Left ventricle myocardium inferior (tissue), 1 donor: ENCODE measurements at regions not wholly inside any gene's neighbourhood (a gene's known extent, or its start where the extent isn't known, plus 50 kb on each side); places are given as distances from the start of the nearest gene placed in this dataset.

ENCODE experiments used
- DNase-seq: peaks from one replicate; pipeline ENCODE4 v3.0.0-alpha.2; 2020
- H3K27ac ChIP-seq: fragments of 200-600 bp; replicated peaks from 2 replicates; pipeline ENCODE4 v1.8.0; 2021
- H3K27me3 ChIP-seq: fragments of 200-600 bp; 2 replicates; pipeline ENCODE4 v1.8.0; 2021; ENCODE audit warnings: low read depth
- H3K36me3 ChIP-seq: fragments of 200-600 bp; 2 replicates; pipeline ENCODE4 v1.8.0; 2021
- H3K4me1 ChIP-seq: fragments of 200-600 bp; 2 replicates; pipeline ENCODE4 v1.8.0; 2021
- H3K4me3 ChIP-seq: fragments of 200-600 bp; 2 replicates; pipeline ENCODE4 v1.8.0; 2021; ENCODE audit warnings: mild to moderate bottlenecking, moderate library complexity
- H3K9me3 ChIP-seq: fragments of 200-600 bp; replicated peaks from 2 replicates; pipeline ENCODE4 v1.8.0; 2021
- CTCF ChIP-seq: fragments of 200-600 bp; IDR thresholded peaks from 2 replicates; pipeline ENCODE4 v1.8.0; 2021; ENCODE audit warnings: antibody characterized with exemption, mild to moderate bottlenecking, borderline replicate concordance
- intact Hi-C: fragments of 100-400 bp; cut with micrococcal nuclease; formaldehyde crosslinking; loops from one replicate; pipeline ENCODE4 v1.11.0; 2022
- donor health status: DM: no; HTN: yes; CAD: no; lungs with severe emphysema.

- no peaks in the 10 kb centered on the region for H3K27me3 ChIP-seq
- intact Hi-C loops = no loop called here
Measured at GRCh38 chr13:72650051-72650700, 77.3 kb downstream of the MZT1 start.

GRCh38 chr13:72648513-72649065 lies 78.8 kb downstream of the MZT1 start:
- no peak overlapping the region for H3K27ac ChIP-seq
- intact Hi-C loops = no loop called here
- no peak for TF ChIP-seq CTCF
- no peaks in the 10 kb centered on the region for H3K36me3 ChIP-seq
- no peaks in the 10 kb centered on the region for H3K9me3 ChIP-seq
- H3K4me3 ChIP-seq = no peak overlapping the region
- H3K4me1 ChIP-seq = no peaks in the 10 kb centered on the region
- DNase-seq = no peak
- H3K27me3 ChIP-seq = no peaks in the 10 kb centered on the region

More at GRCh38 chr13:72650051-72650700, 77.3 kb downstream of the MZT1 start:
- H3K4me1 ChIP-seq = no peaks in the 10 kb centered on the region
- no peak for DNase-seq
- no peak overlapping the region for H3K4me3 ChIP-seq
- no peak overlapping the region for H3K27ac ChIP-seq
- no peaks in the 10 kb centered on the region for H3K9me3 ChIP-seq
- no peaks in the 10 kb centered on the region for H3K36me3 ChIP-seq
- no peak for TF ChIP-seq CTCF

GRCh38 chr13:72647422-72647821 lies 80.0 kb downstream of the MZT1 start:
- Histone ChIP-seq H3K4me1 (no peaks in the 10 kb centered on the region), H3K9me3 (no peaks in the 10 kb centered on the region), H3K36me3 (no peaks in the 10 kb centered on the region), H3K27ac (peak overlapping the region; percentile 20), H3K27me3 (no peaks in the 10 kb centered on the region), H3K4me3 (no peak overlapping the region)
- no peak for TF ChIP-seq CTCF
- intact Hi-C loops = no loop called here
- DNase-seq = no peak

- H3K9me3 ChIP-seq = no peaks in the 10 kb centered on the region
- H3K36me3 ChIP-seq = no peaks in the 10 kb centered on the region
- H3K27me3 ChIP-seq = no peaks in the 10 kb centered on the region
- peak overlapping the region; percentile 20 for H3K27ac ChIP-seq
- no peaks in the 10 kb centered on the region for H3K4me1 ChIP-seq
- no peak for TF ChIP-seq CTCF
- DNase-seq = no peak
- H3K4me3 ChIP-seq = no peak overlapping the region
- intact Hi-C loops = no loop called here
Measured at GRCh38 chr13:72645521-72645920, 81.9 kb downstream of the MZT1 start.

- Histone ChIP-seq H3K36me3 (no peaks in the 10 kb centered on the region), H3K27me3 (no peaks in the 10 kb centered on the region), H3K4me1 (no peaks in the 10 kb centered on the region), H3K4me3 (no peak overlapping the region), H3K9me3 (no peaks in the 10 kb centered on the region), H3K27ac (no peak overlapping the region)
- peak; percentile 20 for DNase-seq
- TF ChIP-seq CTCF = peak; percentile 62
- intact Hi-C loops = no loop called here
Measured at GRCh38 chr13:72643311-72643989, 84.0 kb downstream of the MZT1 start.
